BJ (cell line): ENCODE measurements at regions not wholly inside any gene's neighbourhood (a gene's known extent, or its start where the extent isn't known, plus 50 kb on each side); places are given as distances from the start of the nearest gene placed in this dataset.

Experiments used
- CTCF ChIA-PET: fragments of 350-600 bp; formaldehyde crosslinking; extraction: SDS; loops from one replicate; lab custom pipeline; 2021; ENCODE audit warnings: antibody characterized with exemption, inconsistent platforms; lab: Yijun Ruan, JAX
- POLR2A ChIA-PET: fragments of 300-600 bp; sonication (Branson Sonifier 250); formaldehyde crosslinking; extraction: SDS; loops from one replicate; lab custom pipeline; 2021; ENCODE audit warnings: antibody characterized with exemption; lab: Charles Lee
- DNase-seq: peaks from one replicate; pipeline ENCODE4 v3.0.0-alpha.2; 2011; ENCODE audit warnings: low read depth
- H3K27me3 ChIP-seq: 2 replicates; pipeline ENCODE4 v1.6.0; 2011; ENCODE audit warnings: low read length; ENCODE audit not compliant: control insufficient read depth, insufficient read depth
- H3K36me3 ChIP-seq: 2 replicates; pipeline ENCODE4 v1.5.1; 2011; ENCODE audit warnings: low read length; ENCODE audit not compliant: control insufficient read depth, insufficient read depth
- H3K4me3 ChIP-seq: 2 replicates; pipeline ENCODE4 v1.5.1; 2011; ENCODE audit warnings: low read depth, mild to moderate bottlenecking, control low read depth, low read length
- CTCF ChIP-seq: IDR thresholded peaks from 2 replicates; pipeline ENCODE4 v1.5.1; 2011; ENCODE audit warnings: low read depth, mild to moderate bottlenecking, control low read depth, inconsistent platforms, low read length, moderate library complexity; ENCODE audit not compliant: insufficient read depth

- CTCF ChIA-PET, result no interaction called here
- TF ChIP-seq CTCF, result no peak
- POLR2A ChIA-PET, result no interaction called here
Measured at GRCh38 chr16:79393127-79393526, 207.4 kb downstream of the MAF start.

GRCh38 chr16:79392081-79392480 lies 208.5 kb downstream of the MAF start:
- ChIA-PET CTCF (no interaction called here), POLR2A (no interaction called here)
- TF ChIP-seq CTCF, result no peak
- Histone ChIP-seq H3K27me3 (no peaks in the 10 kb centered on the region), H3K36me3 (no peaks in the 10 kb centered on the region), H3K4me3 (no peak overlapping the region)
- DNase-seq, result no peak

More at GRCh38 chr16:79393127-79393526, 207.4 kb downstream of the MAF start:
- H3K36me3 ChIP-seq, result no peaks in the 10 kb centered on the region
- no peak overlapping the region for H3K4me3 ChIP-seq
- H3K27me3 ChIP-seq, result no peaks in the 10 kb centered on the region
- DNase-seq, result no peak

GRCh38 chr16:79391395-79391794 lies 209.1 kb downstream of the MAF start:
- DNase-seq, result no peak
- Histone ChIP-seq H3K36me3 (no peaks in the 10 kb centered on the region), H3K27me3 (no peaks in the 10 kb centered on the region), H3K4me3 (no peak overlapping the region)
- CTCF ChIA-PET, result no interaction called here
- TF ChIP-seq CTCF, result no peak
- POLR2A ChIA-PET, result no interaction called here

GRCh38 chr16:79390481-79391051 lies 210.0 kb downstream of the MAF start:
- no peaks in the 10 kb centered on the region for H3K36me3 ChIP-seq
- DNase-seq, result no peak
- POLR2A ChIA-PET, result no interaction called here
- no peak overlapping the region for H3K4me3 ChIP-seq
- H3K27me3 ChIP-seq, result no peaks in the 10 kb centered on the region
- CTCF ChIA-PET, result no interaction called here
- no peak for TF ChIP-seq CTCF

GRCh38 chr16:79388396-79388795 lies 212.1 kb downstream of the MAF start:
- ChIA-PET CTCF (no interaction called here), POLR2A (no interaction called here)
- no peak for DNase-seq
- TF ChIP-seq CTCF, result no peak
- Histone ChIP-seq H3K4me3 (no peak overlapping the region), H3K36me3 (no peaks in the 10 kb centered on the region), H3K27me3 (no peaks in the 10 kb centered on the region)
